Mesodermal cell (in vitro differentiated cells): ENCODE measurements at regions not wholly inside any gene's neighbourhood (a gene's known extent, or its start where the extent isn't known, plus 50 kb on each side); places are given as distances from the start of the nearest gene placed in this dataset.
"Not testable (repeated sequence)": the region's sequence is repeated elsewhere in the genome, so short reads cannot be mapped to it uniquely, and the experiment has no call there.

ENCODE experiments used
- H3K27ac ChIP-seq: 2 replicates; pipeline ENCODE4 v1.7.0; 2013; ENCODE audit warnings: mild to moderate bottlenecking, low read depth, low read length, moderate library complexity; ENCODE audit not compliant: severe bottlenecking
- H3K36me3 ChIP-seq: 2 replicates; pipeline ENCODE4 v1.7.1; 2013; ENCODE audit warnings: mild to moderate bottlenecking, low read length, moderate library complexity; ENCODE audit not compliant: control insufficient read depth, insufficient read depth
- H3K4me1 ChIP-seq: one replicate; pipeline ENCODE4 v1.7.1; 2013; ENCODE audit warnings: mild to moderate bottlenecking, low read length; ENCODE audit not compliant: insufficient read depth, control insufficient read depth, poor library complexity, severe bottlenecking
- H3K4me3 ChIP-seq: 2 replicates; pipeline ENCODE4 v1.7.0; 2013; ENCODE audit warnings: low read length, control low read depth, mild to moderate bottlenecking; ENCODE audit not compliant: insufficient read depth, poor library complexity, severe bottlenecking; ENCODE audit errors: extremely low read depth
- H3K9me3 ChIP-seq: 2 replicates; pipeline ENCODE4 v1.7.1; 2013; ENCODE audit warnings: mild to moderate bottlenecking, low read length, moderate library complexity; ENCODE audit not compliant: control insufficient read depth
- WGBS, 2 experiments: methylation state at CpG; one replicate each; pipeline ENCODE4 v1.1.5; 2013; ENCODE audit warnings: missing lambda C conversion rate in 2 of 2; ENCODE audit not compliant: insufficient coverage in 2 of 2; 5-methylcytosine and 5-hydroxymethylcytosine counted together

DNA sequence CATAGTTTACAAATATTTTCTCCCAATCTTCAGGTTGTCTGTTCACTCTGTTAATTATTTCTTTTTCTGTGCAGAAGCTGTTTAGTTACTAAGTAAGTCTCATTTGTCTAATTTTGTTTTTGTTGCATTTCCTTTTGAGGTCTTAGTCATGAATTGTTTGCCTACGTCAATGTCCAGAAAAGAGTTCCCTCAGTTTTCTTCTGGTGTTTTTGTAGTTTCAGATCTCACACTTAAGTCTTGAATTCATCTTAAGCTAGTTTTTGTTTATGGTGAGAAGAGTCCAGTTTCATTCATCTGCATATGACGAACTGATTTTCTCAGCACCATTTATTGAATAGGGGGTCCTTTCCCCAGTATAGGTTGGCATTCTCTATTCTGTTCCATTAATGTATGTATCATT is 1252.2 kb upstream of the TMEFF2 start:
- H3K36me3 ChIP-seq: no peaks in the 10 kb centered on the region
- H3K4me1 ChIP-seq: no peaks in the 10 kb centered on the region
- no peak overlapping the region for H3K4me3 ChIP-seq
- no peaks in the 10 kb centered on the region for H3K9me3 ChIP-seq
- H3K27ac ChIP-seq: no peak overlapping the region
- WGBS, 2 experiments: 100% methylated on average over 1 of the region's 2 CpGs; no CpG with 5 or more reads in 1 of the 2 experiments

DNA sequence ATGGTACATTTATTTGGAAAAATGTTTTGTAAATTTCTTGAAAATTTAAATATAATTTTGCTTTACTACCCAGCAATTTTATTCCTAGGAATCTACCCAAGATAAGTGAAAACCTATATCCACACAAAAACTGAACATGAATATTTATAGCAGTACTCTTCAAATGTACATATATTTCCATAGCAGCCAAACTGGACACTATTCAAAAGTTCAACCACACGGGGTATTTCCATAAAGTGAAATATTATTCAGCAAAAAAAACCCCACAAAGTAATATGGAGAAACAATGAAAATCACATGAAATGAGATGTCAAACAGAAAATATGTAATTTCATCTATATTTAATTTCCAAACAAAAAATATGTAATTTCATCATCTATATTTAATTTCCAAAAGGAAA is 1247.6 kb upstream of the TMEFF2 start:
- no peak overlapping the region for H3K4me3 ChIP-seq
- H3K4me1 ChIP-seq: no peaks in the 10 kb centered on the region
- WGBS, 2 experiments: no CpG with 5 or more reads among the region's 1 CpG
- H3K27ac ChIP-seq: no peak overlapping the region
- H3K9me3 ChIP-seq: no peaks in the 10 kb centered on the region
- H3K36me3 ChIP-seq: no peaks in the 10 kb centered on the region

DNA sequence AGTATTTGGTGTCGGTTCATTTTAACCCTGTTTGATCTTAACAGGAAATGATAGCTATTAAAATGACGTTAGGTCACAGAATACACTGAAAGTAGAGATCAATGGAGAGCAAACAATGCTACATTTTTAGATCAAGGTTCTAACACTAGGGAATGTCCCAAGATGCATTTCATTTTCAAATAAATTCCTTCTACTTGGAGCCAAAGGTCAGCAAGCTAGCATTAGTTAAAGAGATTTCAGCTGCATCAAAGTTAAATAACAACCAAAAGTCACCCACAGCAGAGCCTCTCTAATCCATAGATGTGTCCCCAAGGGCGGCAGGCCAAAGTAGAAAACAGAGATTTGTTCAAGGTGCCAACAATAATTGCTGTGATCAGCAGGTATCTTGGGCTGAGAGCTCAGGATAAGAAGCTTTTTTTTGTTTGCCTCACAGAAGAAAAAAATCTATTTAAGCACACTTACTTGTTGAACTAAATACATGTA is 1233.6 kb upstream of the TMEFF2 start:
- WGBS, 2 experiments: 60 to 100% methylated on average over 1 to 3 of the region's 3 CpGs
- H3K36me3 ChIP-seq: no peaks in the 10 kb centered on the region
- no peaks in the 10 kb centered on the region for H3K9me3 ChIP-seq
- no peak overlapping the region for H3K4me3 ChIP-seq
- H3K27ac ChIP-seq: no peak overlapping the region
- no peaks in the 10 kb centered on the region for H3K4me1 ChIP-seq

DNA sequence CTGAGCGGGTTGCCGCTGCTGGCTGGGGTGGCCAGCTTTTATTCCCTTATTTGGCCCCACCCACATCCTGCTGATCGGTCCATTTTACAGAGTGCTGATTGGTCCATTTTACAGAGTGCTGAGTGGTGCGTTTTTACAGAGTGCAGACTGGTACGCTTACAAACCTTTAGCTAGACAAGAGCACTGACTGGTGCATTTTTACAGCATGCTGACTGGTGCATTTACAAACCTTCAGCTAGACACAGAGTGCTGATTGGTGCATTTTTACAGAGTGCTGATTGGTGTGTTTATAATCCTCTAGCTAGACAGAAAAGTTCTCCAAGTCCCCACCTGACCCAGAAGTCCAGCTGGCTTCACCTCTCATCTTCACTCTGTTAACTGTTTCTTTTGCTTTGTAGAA is 1217.6 kb upstream of the TMEFF2 start:
- not testable (repeated sequence) for H3K4me3 ChIP-seq, H3K27ac ChIP-seq, H3K9me3 ChIP-seq, H3K36me3 ChIP-seq, H3K4me1 ChIP-seq
- 88 to 90% methylated on average over 3 to 5 of the region's 5 CpGs for WGBS, 2 experiments

DNA sequence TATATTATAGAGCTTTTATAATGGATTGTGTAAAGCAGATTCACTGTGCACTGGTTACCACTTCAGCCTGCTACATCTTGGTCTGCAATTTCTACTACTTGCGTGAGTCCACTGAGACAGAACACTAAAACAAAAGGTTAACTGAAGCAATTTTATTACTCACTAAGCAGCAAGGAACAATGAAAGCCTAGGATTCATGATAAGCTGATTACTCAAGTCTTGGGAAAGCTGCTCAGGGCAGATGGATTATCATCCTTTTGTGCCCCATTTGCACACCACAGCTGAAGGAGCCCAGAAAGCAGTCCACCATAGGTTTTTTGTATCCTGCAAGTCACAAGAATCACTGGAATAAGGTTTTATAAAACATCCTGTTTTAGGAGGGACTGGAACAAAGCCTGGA is 1215.2 kb upstream of the TMEFF2 start:
- H3K27ac ChIP-seq: no peak overlapping the region
- WGBS, 2 experiments: 88% methylated on average over 1 of the region's 1 CpG; no CpG with 5 or more reads in 1 of the 2 experiments

DNA sequence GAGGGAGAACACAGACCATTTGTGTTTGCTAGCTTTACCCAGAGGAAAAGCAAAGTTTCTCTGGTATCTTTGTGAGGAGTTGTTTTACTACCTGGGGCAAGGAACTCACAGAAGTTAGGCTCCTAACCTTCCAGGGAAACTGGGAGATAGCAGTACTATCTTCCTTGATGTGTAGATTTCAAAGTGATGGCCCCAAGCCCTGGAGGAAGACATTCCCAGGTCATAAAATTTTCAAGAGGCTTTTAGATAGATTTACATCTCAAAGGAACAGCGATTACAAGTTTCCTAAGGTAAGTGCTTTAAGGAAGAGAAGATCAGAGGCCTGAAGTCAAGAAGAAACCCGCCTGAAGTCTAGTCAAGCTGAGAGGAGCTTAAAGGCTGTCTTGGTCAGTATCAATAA is 1187.8 kb upstream of the TMEFF2 start:
- no peaks in the 10 kb centered on the region for H3K36me3 ChIP-seq
- WGBS, 2 experiments: 10 to 40% methylated on average over 1 to 2 of the region's 2 CpGs
- H3K27ac ChIP-seq: no peak overlapping the region

More for the DNA sequence above, 1215.2 kb upstream of the TMEFF2 start:
- H3K9me3 ChIP-seq: no peaks in the 10 kb centered on the region
- H3K4me1 ChIP-seq: no peaks in the 10 kb centered on the region
- H3K4me3 ChIP-seq: no peak overlapping the region
- no peaks in the 10 kb centered on the region for H3K36me3 ChIP-seq

DNA sequence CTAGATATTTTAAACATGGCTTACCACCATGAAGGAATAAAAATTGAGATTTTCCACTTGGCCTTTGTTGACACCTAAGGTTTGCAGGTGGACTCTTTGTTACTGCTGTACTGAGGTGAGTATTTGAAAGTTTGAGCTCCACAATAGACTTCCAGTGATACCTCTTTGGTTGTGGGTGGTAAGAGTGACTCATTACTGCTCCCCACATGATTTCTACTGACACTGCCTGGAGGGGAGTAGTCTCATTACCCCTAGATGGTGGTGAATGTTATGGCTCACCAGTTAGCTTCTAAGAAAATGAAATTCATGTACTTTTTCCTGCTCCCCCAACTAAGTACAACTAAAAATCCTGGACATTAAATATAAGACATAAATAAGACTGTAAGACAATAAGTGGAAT is 1183.1 kb upstream of the TMEFF2 start:
- Histone ChIP-seq H3K27ac (no peak overlapping the region), H3K9me3 (no peaks in the 10 kb centered on the region), H3K4me3 (no peak overlapping the region), H3K4me1 (no peaks in the 10 kb centered on the region), H3K36me3 (no peaks in the 10 kb centered on the region)

More for the DNA sequence above, 1187.8 kb upstream of the TMEFF2 start:
- H3K9me3 ChIP-seq: no peaks in the 10 kb centered on the region
- H3K4me1 ChIP-seq: no peaks in the 10 kb centered on the region
- H3K4me3 ChIP-seq: no peak overlapping the region

DNA sequence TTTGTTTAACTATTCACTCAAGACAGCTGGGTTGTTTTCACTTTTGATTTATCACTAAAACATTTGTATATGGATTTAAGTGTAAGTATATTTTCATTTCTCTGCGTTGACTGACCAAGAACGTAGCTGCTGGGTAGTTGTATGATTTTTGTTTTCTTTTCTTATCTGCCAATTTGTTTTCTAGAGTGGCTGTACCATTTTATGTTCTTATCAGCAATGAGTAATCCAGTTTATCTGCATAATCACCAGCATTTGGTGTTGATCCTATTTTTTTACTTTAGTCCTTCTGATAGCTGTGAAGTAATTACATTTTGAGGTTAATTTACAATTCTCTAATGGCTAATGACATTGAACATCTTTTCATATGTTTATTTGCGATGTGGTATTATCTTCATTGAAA is 1178.4 kb upstream of the TMEFF2 start:
- no peaks in the 10 kb centered on the region for H3K4me1 ChIP-seq
- no peaks in the 10 kb centered on the region for H3K36me3 ChIP-seq
- no peaks in the 10 kb centered on the region for H3K9me3 ChIP-seq
- WGBS, 2 experiments: no CpG with 5 or more reads among the region's 3 CpGs
- no peak overlapping the region for H3K27ac ChIP-seq
- no peak overlapping the region for H3K4me3 ChIP-seq

DNA sequence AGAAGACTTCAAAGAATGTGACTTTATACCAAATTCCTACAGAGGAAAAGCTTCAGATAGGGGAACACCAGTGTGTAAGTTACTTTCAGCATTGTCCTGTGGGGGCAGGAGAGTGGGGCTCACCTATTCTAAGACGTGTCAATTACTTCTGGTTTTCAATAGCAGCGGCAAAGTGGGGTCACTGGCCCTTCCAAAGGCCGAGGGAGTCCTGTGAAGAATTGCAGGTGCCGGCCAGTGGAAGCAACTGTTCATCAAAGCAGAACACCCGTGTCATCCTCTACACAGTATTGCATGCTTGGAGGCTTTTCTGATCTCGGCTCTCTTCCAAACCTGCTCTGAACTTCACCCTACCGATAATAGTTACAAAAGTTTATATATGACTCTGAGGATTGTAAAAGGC is 1176.5 kb upstream of the TMEFF2 start:
- H3K4me3 ChIP-seq: no peak overlapping the region
- H3K36me3 ChIP-seq: no peaks in the 10 kb centered on the region
- no peaks in the 10 kb centered on the region for H3K4me1 ChIP-seq
- H3K27ac ChIP-seq: no peak overlapping the region
- H3K9me3 ChIP-seq: no peaks in the 10 kb centered on the region
- WGBS, 2 experiments: 84 to 88% methylated on average over 4 to 5 of the region's 7 CpGs

DNA sequence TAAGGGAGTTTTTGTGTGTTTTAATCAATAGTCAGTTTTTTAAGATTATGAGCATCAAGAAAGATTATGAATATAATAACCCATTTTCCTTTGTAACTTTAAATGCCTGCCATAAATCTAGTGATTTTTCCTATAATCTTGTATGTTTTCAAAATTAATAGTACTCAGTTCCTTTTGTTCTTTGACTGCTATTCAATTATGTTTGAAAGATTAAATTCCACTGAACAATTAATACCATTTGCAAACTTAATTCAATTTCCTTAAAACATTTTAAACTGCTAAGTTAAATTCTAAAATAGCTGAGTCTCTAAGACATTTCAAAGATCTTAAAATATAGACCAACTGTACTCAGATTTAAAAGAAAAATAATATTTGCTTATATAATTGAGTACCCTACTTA is 1173.9 kb upstream of the TMEFF2 start:
- Histone ChIP-seq H3K9me3 (no peaks in the 10 kb centered on the region), H3K4me3 (no peak overlapping the region), H3K36me3 (no peaks in the 10 kb centered on the region), H3K4me1 (no peaks in the 10 kb centered on the region), H3K27ac (no peak overlapping the region)

DNA sequence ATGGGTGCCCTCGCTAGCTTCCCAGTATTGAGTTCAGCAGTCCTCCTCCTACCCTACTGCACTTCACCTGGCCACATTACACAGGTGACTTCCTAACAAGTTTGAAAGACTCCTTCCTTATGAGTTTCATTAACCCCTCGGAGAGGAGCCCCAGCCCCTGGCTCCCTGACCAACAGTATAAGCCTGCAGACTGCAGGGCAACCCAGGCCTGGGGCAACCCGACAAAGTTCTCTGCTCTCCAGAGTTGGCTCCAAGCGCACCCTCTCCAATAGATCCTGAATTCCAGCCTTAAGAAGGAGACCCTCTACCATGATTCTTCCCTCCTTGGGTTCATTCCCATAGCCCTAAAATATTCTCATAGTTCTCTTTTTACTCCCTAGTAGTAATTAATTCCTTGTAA is 1162.8 kb upstream of the TMEFF2 start:
- Histone ChIP-seq H3K9me3 (no peaks in the 10 kb centered on the region), H3K27ac (no peak overlapping the region), H3K36me3 (no peaks in the 10 kb centered on the region), H3K4me3 (no peak overlapping the region), H3K4me1 (no peaks in the 10 kb centered on the region)
- 84 to 100% methylated on average over 3 to 4 of the region's 4 CpGs for WGBS, 2 experiments
